Activated CD8-positive, alpha-beta memory T cell treated with anti-CD3 and anti-CD28 coated beads for 24 hours (primary cell): ENCODE measurements at regions not wholly inside any gene's neighbourhood (a gene's known extent, or its start where the extent isn't known, plus 50 kb on each side); places are given as distances from the start of the nearest gene placed in this dataset.

Experiments
- DNase-seq: peaks from one replicate; pipeline ENCODE4 v3.0.0-alpha.2; 2020

- no peak for DNase-seq
Observed at GRCh38 chr17:6323626-6324356, 111.1 kb downstream of the AIPL1 start.

GRCh38 chr17:6322316-6322715 is 112.6 kb downstream of the AIPL1 start:
- no peak for DNase-seq

GRCh38 chr17:6314311-6314710 is 120.6 kb downstream of the AIPL1 start:
- no peak for DNase-seq

- DNase-seq: no peak
Observed at GRCh38 chr17:6313835-6314234, 121.1 kb downstream of the AIPL1 start.

GRCh38 chr17:6306820-6307219 is 128.1 kb downstream of the AIPL1 start:
- DNase-seq: no peak

- DNase-seq: no peak
Observed at GRCh38 chr17:6305613-6306360, 129.1 kb downstream of the AIPL1 start.

GRCh38 chr17:6304894-6305612 is 129.9 kb downstream of the AIPL1 start:
- no peak for DNase-seq

- DNase-seq: no peak
Observed at GRCh38 chr17:6303664-6304063, 131.3 kb downstream of the AIPL1 start.

- DNase-seq: no peak
Observed at GRCh38 chr17:6299275-6299674, 135.6 kb downstream of the AIPL1 start.

GRCh38 chr17:6297960-6298359 is 137.0 kb downstream of the AIPL1 start:
- no peak for DNase-seq

GRCh38 chr17:6297119-6297518 is 137.8 kb downstream of the AIPL1 start:
- no peak for DNase-seq

- DNase-seq: no peak
Observed at GRCh38 chr17:6290488-6291196, 144.3 kb downstream of the AIPL1 start.

GRCh38 chr17:6286233-6286632 is 148.7 kb downstream of the AIPL1 start:
- no peak for DNase-seq

GRCh38 chr17:6285486-6285885 is 149.4 kb downstream of the AIPL1 start:
- no peak for DNase-seq

GRCh38 chr17:6279659-6280058 is 155.3 kb downstream of the AIPL1 start:
- DNase-seq: no peak

GRCh38 chr17:6278376-6278775 is 156.5 kb downstream of the AIPL1 start:
- DNase-seq: no peak

- no peak for DNase-seq
Observed at GRCh38 chr17:6276711-6277110, 158.2 kb downstream of the AIPL1 start.

- no peak for DNase-seq
Observed at GRCh38 chr17:6274310-6274709, 160.6 kb downstream of the AIPL1 start.

- no peak for DNase-seq
Observed at GRCh38 chr17:6269478-6269877, 165.4 kb downstream of the AIPL1 start.

- no peak for DNase-seq
Observed at GRCh38 chr17:6261466-6261865, 173.5 kb downstream of the AIPL1 start.

- DNase-seq: no peak
Observed at GRCh38 chr17:6259899-6260298, 175.0 kb downstream of the AIPL1 start.

- no peak for DNase-seq
Observed at GRCh38 chr17:6257336-6257735, 177.6 kb downstream of the AIPL1 start.

GRCh38 chr17:6255322-6255721 is 179.6 kb downstream of the AIPL1 start:
- no peak for DNase-seq
